Left ventricle myocardium superior (tissue), 1 donor: ENCODE measurements at regions not wholly inside any gene's neighbourhood (a gene's known extent, or its start where the extent isn't known, plus 50 kb on each side); places are given as distances from the start of the nearest gene placed in this dataset.

Experiments used
- ATAC-seq: fragments of 200-7000 bp; cut with Tn5 transposase; one replicate; pipeline ENCODE4 v1.9.1; 2020; ENCODE audit warnings: mild to moderate bottlenecking, moderate library complexity
- DNase-seq: peaks from one replicate; pipeline ENCODE4 v3.0.0-alpha.2; 2020
- intact Hi-C: fragments of 100-400 bp; cut with micrococcal nuclease; formaldehyde crosslinking; loops from one replicate; pipeline ENCODE4 v1.11.0; 2022
- donor health status: DM: no; HTN: yes; CAD: no; lungs with severe emphysema.

DNA sequence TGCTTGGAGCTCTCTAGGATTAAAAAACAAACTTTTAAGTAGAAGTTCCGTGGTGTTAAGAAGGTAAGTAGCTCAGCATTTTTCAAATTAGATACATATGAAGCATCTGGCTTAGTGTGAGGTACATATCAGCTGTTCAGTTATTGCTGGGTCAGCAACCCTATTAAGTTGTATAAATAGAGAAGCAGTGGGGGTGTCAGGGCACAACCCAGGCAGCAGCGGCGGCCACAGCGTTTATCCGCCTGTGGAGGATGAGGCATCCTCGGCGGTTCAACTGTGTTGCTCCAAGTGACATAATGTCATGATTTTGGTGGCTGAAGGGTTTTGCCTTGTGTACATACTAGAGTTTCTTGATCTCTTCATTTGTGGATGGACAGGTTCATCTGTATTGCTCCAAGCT lies 54.6 kb upstream of the KIF5B start:
- intact Hi-C loops: no loop called here
- DNase-seq (no peak), ATAC-seq (no peak)

DNA sequence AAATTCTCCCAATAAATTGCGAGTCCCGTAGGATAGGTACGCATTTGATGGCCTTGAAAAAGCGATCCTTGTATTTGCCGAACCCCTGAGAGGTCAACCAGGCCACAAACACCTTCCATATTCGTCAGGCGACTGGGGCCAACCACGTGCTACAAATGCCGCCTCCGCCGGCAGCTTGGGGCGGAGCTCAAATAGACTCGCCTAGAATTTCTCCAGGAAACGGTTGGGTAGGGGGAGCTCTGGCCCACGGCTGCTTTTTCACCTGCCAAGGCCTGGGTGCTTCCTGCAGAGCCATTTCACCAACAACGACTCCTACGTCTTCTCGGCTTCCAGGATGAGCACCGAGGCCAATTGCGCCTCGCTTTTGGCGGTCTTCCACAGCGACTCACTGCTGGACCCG lies 53.4 kb upstream of the KIF5B start:
- no peak for ATAC-seq
- no peak for DNase-seq
- intact Hi-C loops: no loop called here
